Cardiac septum (tissue), 1 donor: ENCODE measurements at regions not wholly inside any gene's neighbourhood (a gene's known extent, or its start where the extent isn't known, plus 50 kb on each side); places are given as distances from the start of the nearest gene placed in this dataset.
"Not testable (repeated sequence)": the region's sequence is repeated elsewhere in the genome, so short reads cannot be mapped to it uniquely, and the experiment has no call there.

Experiments used
- DNase-seq: peaks from one replicate; pipeline ENCODE4 v3.0.0-alpha.2; 2020; ENCODE audit warnings: low spot score
- intact Hi-C: fragments of 100-400 bp; cut with DNase I; formaldehyde crosslinking; loops from one replicate; pipeline ENCODE4 v1.14.0; 2022
- donor health status: DM: no; HTN: no; CAD: no.

DNA sequence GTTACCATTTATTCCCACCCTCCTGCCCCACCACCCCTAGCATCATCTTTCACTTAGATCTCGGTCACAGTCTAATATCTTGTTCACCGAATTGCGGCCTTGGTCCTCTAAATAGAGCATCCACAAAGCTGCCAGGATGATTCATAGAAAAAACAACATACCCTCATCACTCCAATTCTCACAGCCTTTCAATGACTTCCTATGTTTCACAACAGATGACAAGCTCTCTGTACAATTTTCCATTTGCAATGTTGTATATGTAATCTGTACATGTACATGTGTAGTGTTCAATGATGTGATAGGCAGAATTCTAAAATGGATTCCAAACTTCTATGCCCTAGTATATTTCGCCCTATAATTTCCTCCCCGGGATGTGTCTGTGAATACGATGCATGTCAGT lies 675.6 kb upstream of the CELF4 start:
- DNase-seq: no peak
- intact Hi-C loops: no loop called here

GRCh38 chr18:38239606-38240005 lies 674.0 kb upstream of the CELF4 start:
- intact Hi-C loops: no loop called here
- no peak for DNase-seq

DNA sequence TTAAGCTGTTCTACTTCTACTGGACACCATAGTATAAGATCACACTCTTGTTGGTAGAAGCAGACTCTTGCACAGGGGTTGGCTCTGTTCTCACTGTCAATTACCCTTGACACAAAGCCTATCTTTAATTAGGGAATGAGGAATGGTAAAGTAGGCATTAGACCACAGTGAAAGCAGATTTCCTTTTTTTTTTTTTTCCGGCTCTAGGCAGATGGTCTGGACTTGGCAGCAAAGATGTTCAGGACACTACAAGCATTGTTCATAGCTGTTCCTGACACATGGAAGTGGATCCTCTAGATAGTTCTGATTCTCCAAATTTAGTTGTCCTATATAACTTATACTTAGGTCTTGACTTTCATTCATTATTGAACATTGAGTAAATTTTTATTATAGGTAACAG lies 672.2 kb upstream of the CELF4 start:
- intact Hi-C loops: no loop called here
- DNase-seq: no peak

GRCh38 chr18:38221476-38222100 lies 656.0 kb upstream of the CELF4 start:
- DNase-seq: no peak
- intact Hi-C loops: no loop called here

DNA sequence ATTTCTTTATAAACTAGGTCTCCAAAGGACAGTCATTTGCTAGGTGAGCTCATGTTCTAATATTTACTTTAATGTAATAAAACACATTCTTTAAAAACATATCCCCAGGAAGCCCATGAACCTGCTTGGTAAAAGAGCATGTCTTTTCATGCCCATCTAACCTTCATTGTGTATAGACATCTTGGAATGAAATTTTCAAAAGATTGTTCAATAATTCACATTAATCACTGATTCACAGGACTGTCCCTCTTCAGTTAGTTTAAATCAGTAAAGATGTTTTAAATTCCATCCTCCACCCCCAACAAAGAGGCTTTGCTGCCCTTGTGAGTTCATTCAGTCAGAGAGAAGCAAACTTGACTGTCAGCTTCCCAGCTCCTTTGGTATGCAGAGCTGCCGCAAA lies 633.4 kb upstream of the CELF4 start:
- intact Hi-C loops: no loop called here

DNA sequence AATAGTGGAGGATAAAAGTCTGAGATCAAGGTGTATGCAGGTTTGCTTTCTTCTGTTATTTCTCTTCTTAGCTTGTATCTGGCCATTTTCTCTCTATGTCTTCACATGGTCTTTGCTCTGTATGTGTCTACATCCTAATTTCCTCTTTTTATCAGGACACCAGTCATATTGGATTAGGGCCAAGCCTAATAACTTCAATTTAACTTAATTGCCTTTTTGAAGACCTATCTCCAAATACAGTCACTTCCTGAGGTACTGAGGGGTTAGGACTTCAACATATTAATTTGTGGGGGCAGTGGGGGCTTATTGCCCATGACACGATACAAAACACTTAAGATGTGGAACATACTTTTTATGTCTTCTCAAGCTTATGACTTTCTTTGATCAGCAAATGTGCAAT lies 632.9 kb upstream of the CELF4 start:
- DNase-seq: no peak
- intact Hi-C loops: no loop called here

More for the DNA sequence above, 633.4 kb upstream of the CELF4 start:
- DNase-seq: no peak

- intact Hi-C loops: no loop called here
- DNase-seq: no peak
Measured at GRCh38 chr18:38186491-38186890, 620.9 kb upstream of the CELF4 start.

- no peak for DNase-seq
- intact Hi-C loops: no loop called here
Measured at GRCh38 chr18:38174594-38174993, 609.0 kb upstream of the CELF4 start.

DNA sequence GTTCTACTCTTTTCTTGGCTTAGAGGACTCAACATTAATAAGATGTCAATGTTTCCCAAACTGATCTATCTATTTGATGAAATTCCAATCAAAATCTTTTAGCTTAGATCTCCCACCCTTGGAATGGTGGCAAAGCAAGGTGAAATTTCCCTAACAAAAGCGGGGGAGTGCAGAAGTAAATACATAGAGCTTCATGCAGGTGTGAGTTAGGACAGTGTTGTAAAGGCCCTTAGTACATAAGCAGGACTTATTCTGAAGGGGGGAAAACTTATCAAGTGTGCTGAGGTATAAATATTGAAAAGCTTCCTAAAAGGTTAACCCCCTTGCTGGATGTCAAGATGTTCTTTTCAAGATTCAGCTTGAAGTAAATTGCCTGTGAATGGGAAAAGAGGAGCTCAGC lies 608.6 kb upstream of the CELF4 start:
- DNase-seq: no peak
- intact Hi-C loops: no loop called here

DNA sequence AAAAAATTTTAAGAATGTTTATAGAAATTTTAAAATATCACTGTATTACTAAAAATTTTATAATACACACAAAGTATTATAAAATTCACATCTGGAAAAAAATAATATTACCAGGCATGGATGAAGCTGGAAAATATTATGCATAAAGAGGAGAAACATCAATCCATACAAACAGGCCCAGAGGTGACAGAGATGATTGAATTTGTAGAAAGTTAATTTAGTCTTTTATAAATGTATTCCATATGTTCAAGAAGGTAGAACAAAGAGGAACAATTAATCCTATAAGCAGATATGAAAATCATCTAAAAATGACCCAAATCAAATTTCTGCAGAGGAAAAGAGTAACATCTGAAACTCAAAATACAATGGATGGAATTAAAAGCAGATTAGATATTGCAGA lies 605.2 kb upstream of the CELF4 start:
- intact Hi-C loops: no loop called here
- DNase-seq: no peak

DNA sequence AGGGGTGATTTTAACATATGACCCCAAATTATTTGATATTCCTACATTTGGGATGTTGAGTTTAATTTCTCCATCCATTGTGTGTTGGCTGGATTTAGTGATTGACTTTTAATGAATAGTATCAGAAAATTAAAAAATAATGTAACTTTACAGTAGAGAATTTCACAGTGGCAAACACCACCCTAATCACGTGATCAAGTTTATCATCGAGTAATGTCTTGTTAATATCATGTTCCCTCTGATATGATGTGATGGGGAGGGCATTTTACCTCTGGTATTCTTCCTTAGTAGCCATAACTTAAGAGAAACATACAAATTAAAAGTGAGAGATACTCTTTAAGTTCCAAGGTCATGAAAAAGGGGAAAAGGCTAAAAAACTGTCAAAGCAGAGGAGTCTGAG lies 602.0 kb upstream of the CELF4 start:
- intact Hi-C loops: no loop called here
- DNase-seq: no peak

DNA sequence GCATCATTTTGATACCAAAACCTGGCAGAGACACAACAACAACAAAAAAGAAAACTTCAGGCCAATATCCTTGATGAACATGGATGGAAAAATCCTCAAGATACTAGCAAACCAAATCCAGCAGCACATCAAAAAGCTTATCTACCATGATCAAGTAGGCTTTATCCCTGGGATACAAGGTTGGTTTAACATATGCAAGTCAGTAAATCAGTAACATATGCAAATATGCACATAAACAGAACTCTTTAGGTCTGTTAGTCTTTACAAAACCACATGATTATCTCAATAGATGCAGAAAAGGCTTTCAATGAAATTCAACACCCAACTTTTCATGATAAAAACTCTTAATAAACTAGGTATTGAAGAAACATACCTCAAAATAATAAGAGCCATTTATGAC lies 587.5 kb upstream of the CELF4 start:
- DNase-seq, intact Hi-C loops: not testable (repeated sequence)

- intact Hi-C loops: no loop called here
- DNase-seq: no peak
Measured at GRCh38 chr18:38116716-38117115, 551.1 kb upstream of the CELF4 start.

- intact Hi-C loops: no loop called here
- no peak for DNase-seq
Measured at GRCh38 chr18:38115201-38115600, 549.6 kb upstream of the CELF4 start.

DNA sequence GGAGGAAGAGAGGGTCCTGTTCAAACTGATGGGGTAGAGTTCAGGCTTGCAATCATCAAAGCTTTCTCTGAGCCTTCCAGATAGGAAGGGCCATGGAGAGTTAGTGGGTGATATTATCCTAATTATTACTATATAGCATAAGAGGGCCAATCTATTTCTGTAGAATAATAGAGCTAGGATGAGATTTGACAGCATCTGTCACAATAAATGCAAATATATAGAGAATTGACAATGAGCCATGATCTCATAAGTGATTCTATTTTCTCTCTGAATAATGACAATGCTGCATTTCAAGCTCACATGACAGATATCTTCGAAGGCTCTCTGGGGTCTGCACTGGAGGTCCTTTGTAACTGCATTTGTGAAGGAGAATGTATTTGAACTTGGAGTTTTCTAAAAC lies 521.9 kb upstream of the CELF4 start:
- intact Hi-C loops: no loop called here
- DNase-seq: no peak

- intact Hi-C loops: no loop called here
- no peak for DNase-seq
Measured at GRCh38 chr18:38081516-38081915, 515.9 kb upstream of the CELF4 start.

DNA sequence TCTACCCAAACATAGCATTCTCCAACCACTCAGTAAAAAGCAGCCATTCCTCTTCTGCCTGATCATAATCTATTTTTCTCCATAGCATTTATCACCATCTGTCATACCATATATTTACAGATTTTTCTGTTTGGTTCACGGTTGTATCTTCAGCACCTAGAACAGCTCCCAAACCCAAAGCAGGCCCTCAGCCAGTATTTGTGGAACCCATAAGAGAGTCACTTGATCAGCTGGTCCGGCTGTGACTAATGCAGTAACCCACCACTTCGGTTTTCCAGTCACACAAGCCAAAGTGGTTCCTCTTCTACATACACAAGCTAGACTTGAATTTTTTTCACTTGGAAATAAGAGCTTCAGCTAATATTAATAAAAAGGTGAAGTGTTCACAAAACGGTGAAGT lies 511.6 kb upstream of the CELF4 start:
- intact Hi-C loops: no loop called here
- no peak for DNase-seq

GRCh38 chr18:38076346-38077070 lies 510.9 kb upstream of the CELF4 start:
- DNase-seq: no peak
- intact Hi-C loops: no loop called here

DNA sequence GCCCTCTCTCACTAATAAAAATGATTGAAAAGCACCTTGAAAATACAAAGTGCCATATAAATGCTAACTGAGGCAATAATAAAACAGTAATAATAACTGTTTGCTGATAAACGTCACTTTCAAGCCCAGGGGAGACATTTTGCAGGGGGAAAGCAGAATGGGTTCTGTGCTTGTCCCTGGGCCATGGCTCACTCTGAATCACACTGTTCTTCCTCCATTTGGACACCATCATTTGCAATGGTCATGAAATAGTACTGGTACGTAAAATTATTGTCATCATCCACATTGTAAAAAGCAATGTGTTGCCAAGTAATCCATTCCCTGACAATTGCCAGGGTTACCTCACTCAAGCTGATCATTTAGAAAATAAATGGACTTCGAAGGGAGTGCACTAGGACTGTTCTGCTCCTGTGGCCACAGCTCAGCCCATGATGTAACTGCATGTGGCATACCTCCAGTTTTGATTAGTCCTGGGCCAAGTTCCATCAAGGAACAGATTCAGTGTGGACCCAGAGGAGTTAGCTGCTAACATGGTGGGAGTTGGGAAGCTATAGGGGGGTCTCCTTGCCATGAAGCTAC lies 508.8 kb upstream of the CELF4 start:
- intact Hi-C loops: no loop called here
- no peak for DNase-seq

DNA sequence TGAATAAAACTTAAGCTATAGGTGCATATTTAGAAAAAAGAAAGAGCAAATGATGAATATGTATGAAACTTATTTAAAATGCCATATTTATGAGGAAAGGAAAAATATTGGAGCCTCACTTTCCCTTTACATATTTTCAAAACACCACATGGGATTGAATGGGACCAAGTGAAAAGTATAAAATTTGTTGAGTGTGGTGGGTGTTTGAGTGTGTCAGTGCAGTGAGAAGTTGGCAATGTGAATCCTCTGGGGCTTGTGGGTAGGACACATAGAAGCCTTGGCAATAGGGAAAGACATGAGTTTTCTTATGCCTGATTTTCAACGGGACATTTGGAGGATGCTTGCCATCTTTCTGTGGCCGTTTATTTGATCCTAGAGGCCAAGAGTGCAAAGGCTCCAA lies 502.2 kb upstream of the CELF4 start:
- no peak for DNase-seq
- intact Hi-C loops: no loop called here

DNA sequence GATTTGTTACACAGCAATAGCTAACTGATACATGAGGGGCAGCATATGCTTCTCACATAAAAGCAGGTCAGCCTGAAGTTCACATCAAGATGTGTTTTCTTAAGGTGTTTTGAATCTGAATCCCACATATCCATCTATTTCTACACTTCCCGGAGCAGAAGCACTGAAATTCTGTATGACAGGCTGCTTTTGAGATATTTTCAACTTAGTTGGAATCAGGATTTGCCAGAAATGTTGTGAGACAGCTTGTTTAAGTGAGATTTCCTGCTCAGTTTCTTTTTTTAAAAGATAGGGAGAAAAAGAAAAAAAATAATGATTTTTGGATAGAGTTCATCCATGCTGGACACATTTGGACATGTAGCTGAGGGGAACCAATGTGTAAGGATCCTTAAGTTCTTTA lies 501.5 kb upstream of the CELF4 start:
- no peak for DNase-seq
- intact Hi-C loops: no loop called here
